Activated T-cell treated with anti-CD3 and anti-CD28 coated beads, Interleukin-2, amount 50 U/mL, for 1 hour (primary cell): ENCODE measurements at regions not wholly inside any gene's neighbourhood (a gene's known extent, or its start where the extent isn't known, plus 50 kb on each side); places are given as distances from the start of the nearest gene placed in this dataset.

Experiments used
- DNase-seq: peaks from one replicate; pipeline ENCODE4 v3.0.0-alpha.2; 2020

- no peak for DNase-seq
These were observed 103.0 kb upstream of the ZNF32 start for GRCh38 chr10:43751646-43752045.

DNA sequence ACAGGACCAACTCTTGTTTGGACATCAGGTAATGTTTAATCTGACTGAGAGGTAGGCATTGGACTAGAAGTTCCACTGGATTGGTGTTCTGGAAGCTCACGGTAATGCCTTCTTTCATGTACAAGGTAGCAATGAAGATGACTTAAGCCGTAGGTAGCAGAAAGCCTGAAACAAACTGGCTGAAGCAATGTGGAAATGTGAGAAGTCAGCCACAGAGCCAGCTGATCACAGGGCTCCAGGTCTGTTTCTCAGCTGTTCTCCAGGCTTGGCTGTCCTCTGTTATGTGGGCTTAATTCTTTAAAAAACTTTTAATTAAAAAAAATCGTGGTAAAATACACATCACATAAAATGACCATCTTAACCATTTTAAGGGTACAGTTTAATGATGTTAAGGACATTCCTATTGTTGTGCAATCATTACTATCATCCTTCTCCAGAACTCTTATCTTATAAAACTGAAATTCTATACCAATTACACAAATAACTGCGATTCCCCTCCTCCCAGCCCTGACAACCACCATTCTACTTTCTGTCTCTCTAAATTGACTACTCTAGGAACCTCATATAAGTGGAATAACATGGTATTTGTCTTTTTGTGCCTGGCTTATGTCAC is 101.4 kb upstream of the ZNF32 start:
- DNase-seq, result no peak

DNA sequence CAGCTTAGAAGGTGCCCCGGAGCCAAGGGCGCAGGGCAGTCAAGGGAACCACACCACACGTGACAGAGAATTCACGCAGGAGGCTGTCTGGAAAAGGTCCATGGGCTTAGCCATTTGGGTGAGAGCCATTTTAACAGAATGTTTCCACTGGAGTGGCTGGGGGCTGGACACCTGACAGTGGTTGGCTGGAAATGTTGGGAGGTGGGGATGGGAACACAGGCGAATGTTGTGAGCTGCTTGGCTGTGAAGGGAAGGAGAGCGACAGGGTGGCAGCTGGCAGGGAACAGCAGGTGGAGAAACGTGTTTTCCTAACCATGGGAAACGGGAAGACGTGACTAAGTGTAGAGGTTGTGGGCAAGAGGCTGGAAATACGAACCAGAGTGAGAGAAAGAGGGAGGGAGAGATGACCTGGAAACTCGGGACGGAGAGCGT is 100.5 kb upstream of the ZNF32 start:
- no peak for DNase-seq

DNA sequence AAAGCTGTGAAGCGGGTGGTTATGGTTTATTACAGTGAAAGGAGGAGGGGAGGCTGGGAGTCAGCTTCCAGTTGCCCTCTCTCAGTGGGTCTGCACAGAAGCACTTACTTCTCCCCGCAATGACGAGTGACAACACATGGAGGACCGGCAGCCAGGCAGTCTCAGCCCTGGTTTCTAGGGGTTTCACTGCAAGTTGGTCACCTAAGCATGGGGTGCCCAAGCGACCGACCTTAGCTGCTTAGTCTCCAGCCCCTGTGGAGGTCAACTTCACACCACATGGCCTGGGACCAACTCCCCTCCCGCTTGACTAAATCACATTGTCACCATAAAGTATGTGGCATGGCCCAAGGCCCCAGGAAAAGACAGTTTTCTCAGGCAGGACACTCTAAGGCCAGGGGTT is 99.9 kb upstream of the ZNF32 start:
- DNase-seq, result no peak

DNA sequence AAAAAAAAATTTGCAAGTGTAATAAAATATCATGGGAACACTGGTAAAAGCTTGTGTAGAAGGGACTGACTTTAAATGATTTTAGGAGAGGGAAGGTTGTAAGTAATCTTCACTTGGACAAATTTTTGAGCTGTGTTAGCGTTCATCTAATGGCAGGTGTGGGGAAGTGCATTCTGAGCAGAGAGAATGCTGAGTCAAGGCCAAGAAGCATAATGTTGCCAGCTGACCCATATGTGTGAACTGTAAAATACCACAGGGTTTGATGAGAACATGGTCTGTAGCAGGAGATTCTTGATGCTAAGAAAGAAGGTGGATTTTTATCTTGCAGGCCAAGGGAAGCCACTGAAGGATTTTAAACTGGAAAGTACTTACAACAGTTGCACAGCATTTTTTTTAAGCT is 98.2 kb upstream of the ZNF32 start:
- no peak for DNase-seq

GRCh38 chr10:43739161-43739560 is 90.5 kb upstream of the ZNF32 start:
- DNase-seq, result no peak

- DNase-seq, result no peak
These were observed 88.3 kb upstream of the ZNF32 start for GRCh38 chr10:43737003-43737402.

GRCh38 chr10:43735907-43736306 is 87.2 kb upstream of the ZNF32 start:
- no peak for DNase-seq

GRCh38 chr10:43734716-43735115 is 86.0 kb upstream of the ZNF32 start:
- no peak for DNase-seq

GRCh38 chr10:43731486-43731885 is 82.8 kb upstream of the ZNF32 start:
- DNase-seq, result no peak

DNA sequence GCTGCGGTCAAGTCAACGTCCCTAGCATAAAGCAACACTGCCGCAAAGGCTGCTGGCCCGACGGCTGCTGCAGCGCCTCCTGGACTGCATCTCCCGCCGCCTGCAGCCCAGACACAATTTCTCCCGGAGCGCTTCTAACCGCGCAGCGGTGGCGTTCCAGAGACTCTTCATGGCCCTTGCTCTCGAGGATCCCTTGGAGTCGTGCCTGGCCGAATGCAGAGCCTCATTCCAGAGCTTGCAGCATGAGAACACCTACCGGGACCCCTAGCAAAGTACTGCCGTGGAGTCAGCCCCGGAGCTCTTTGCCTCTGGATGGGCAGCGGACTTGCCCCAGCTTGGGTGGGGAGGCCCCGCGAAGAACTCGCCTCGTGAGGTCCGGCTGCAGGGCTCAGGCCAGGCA is 79.7 kb upstream of the ZNF32 start:
- no peak for DNase-seq

GRCh38 chr10:43727935-43728334 is 79.3 kb upstream of the ZNF32 start:
- DNase-seq, result no peak

- DNase-seq, result no peak
These were observed 66.7 kb upstream of the ZNF32 start for GRCh38 chr10:43715334-43715733.

- no peak for DNase-seq
These were observed 64.3 kb upstream of the ZNF32 start for GRCh38 chr10:43712821-43713584.

- no peak for DNase-seq
These were observed 62.2 kb upstream of the ZNF32 start for GRCh38 chr10:43710772-43711471.

GRCh38 chr10:43708262-43708661 is 59.6 kb upstream of the ZNF32 start:
- DNase-seq, result no peak

DNA sequence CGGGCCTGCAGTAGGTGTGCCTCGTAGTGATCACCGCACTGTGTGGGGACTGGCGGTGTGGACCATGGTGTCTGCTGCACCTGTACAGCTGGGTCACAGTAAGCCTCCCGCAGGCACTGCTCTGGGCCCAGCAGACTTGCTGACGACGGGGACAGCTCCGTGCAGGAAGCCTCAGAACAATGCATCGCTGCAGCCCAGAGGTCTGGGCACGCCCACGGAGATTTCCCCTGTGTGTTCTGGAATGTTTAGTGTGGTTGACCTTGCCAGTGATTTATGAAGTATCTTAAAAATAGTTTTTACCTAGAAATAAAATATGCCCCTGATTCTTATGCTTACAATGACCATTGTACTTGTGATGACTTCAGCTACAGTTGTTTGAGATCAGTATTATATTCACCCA is 59.1 kb upstream of the ZNF32 start:
- no peak for DNase-seq

GRCh38 chr10:43706166-43706565 is 57.5 kb upstream of the ZNF32 start:
- DNase-seq, result no peak

DNA sequence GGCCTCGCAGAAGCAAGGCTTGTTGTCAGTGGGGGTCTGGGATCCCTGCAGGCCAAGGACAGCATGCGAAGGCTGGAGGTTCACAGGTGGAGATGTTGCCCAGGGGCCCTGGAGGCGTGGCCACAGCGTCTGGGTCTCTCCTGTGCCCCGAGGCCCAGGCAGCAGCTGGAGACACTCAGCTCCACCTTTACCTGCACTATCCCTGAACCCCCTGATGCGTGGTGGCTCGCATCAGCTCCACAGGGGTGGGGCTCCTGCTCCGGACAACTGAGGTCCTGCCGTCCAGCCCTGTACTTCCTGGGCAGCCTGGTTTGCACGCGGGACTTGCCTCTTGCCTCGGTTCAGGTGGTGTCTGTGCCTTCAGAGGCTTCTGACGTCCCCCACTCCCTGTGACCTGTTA is 54.6 kb upstream of the ZNF32 start:
- no peak for DNase-seq

GRCh38 chr10:43702936-43703281 is 54.2 kb upstream of the ZNF32 start:
- no peak for DNase-seq

DNA sequence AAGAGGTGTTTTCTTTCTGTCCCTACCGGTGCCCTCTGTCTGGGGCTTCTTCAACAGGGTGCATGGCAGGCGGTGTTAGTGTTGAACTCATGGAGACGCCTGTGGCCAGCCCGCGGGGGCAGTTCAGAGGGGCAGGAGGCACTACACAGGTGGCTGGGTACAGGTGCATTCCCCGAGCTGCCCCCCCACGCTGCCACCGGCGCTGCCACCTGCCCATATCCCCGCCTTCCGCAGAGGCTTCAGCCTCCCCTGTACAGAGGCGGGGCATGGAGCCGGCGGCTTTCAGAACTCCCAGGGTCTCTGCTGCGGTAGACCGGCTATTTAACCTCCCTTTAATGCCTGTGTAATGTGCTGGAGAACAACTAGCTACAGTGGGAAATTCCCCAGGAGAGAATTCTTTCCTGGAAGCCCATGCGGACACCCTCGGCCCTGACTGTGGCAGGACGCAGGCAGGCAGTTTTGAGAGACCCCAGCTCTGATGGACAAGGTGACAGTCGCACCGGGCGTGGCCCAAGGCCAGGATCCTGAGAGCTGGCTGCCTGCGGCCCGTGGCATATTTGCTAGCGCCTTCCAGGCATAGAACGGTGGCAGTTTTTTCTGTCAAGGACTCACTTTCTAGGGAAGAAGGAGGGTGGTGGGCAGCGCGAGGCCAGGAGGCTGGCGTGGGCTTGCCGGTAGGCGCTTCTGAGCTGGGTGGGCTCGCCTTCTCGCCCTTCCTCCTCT is 53.7 kb upstream of the ZNF32 start:
- no peak for DNase-seq

DNA sequence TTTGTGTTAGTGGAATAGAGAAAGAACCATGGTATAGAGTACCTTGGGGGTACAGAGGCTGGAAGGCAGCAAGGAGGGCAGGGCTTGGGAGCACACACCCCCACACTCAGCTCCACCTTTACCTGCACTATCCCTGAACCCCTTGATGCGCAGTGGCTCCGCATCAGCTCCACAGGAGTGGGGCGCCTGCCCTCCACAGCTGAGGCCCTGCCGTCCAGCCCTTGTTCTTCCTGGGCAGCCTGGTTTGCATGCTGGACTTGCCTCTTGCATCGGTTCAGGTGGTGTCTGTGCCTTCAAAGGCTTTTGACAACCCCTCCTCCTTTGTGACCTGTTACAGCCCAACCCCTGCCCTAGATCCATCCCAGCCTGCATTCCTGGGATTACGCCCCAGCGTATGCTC is 52.6 kb upstream of the ZNF32 start:
- DNase-seq, result no peak

GRCh38 chr10:43700306-43700705 is 51.6 kb upstream of the ZNF32 start:
- DNase-seq, result no peak

DNA sequence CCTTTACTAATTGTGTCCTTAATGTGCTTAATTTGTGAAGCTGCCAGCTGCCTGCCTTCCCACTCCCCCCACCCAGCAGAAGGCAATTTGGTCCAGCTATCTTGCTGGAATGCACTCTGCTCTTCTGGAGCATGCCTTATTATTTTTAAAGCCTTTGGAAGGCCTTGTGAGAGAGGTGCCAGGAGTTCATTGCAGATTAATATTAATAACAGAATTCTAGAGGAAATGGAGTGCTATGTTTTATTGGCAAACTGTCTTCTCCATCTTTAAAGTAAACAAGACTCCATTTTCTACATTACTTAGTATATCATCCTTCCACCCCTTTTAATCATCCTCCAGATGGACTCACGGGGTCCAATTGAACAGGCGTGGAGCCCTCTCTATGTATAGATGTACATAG is 50.8 kb upstream of the ZNF32 start:
- DNase-seq, result no peak
